PC-9 (cell line): ENCODE measurements at regions not wholly inside any gene's neighbourhood (a gene's known extent, or its start where the extent isn't known, plus 50 kb on each side); places are given as distances from the start of the nearest gene placed in this dataset.

Experiments used
- BruUV-seq: library from RNA; stranded (reverse); fragments of 400-500 nt; replicated peaks from 2 replicates; lab custom pipeline; 2021; lab: Mats Ljungman, UMichigan
- CTCF ChIA-PET: fragments of 300-600 bp; sonication (Branson Sonifier 250); formaldehyde crosslinking; loops from one replicate; lab custom pipeline; 2022; ENCODE audit warnings: antibody characterized with exemption; lab: Charles Lee
- POLR2A ChIA-PET: fragments of 300-600 bp; sonication (Branson Sonifier 250); formaldehyde crosslinking; loops from one replicate; lab custom pipeline; 2022; ENCODE audit warnings: antibody characterized with exemption; ENCODE audit not compliant: unreplicated experiment; lab: Charles Lee
- DNase-seq, 2 experiments: peaks; one replicate each; pipeline versions ENCODE4 v3.0.0 to v3.0.0-alpha.2; 2015 to 2022; ENCODE audit warnings: mixed read lengths in 1 of 2
- H2AFZ ChIP-seq: fragments of 200-600 bp; sonication (generic); 2 replicates; pipeline ENCODE4 v1.8.1; 2017; ENCODE audit warnings: antibody characterized with exemption
- H3F3A ChIP-seq: fragments of 200-600 bp; sonication (generic); 2 replicates; pipeline ENCODE4 v1.8.1; 2017; ENCODE audit warnings: antibody characterized with exemption, mild to moderate bottlenecking, low read depth; ENCODE audit not compliant: insufficient read depth
- H3K27ac ChIP-seq: fragments of 200-600 bp; sonication (generic); 2 replicates; pipeline ENCODE4 v1.6.1; 2016; ENCODE audit warnings: mixed run types
- H3K27me3 ChIP-seq: fragments of 200-600 bp; sonication (generic); 2 replicates; pipeline ENCODE4 v1.6.1; 2016; ENCODE audit warnings: low read depth, mixed run types; ENCODE audit not compliant: insufficient read depth
- H3K36me3 ChIP-seq: fragments of 200-600 bp; sonication (generic); 2 replicates; pipeline ENCODE4 v1.6.1; 2016; ENCODE audit warnings: low read depth, mixed run types
- H3K4me1 ChIP-seq: fragments of 200-600 bp; sonication (generic); replicated peaks from 2 replicates; pipeline ENCODE4 v1.6.1; 2016; ENCODE audit warnings: mixed run types; ENCODE audit not compliant: insufficient read depth
- H3K4me2 ChIP-seq: fragments of 200-600 bp; sonication (generic); 2 replicates; pipeline ENCODE4 v1.6.1; 2017; ENCODE audit warnings: mixed run types
- H3K4me3 ChIP-seq: fragments of 200-600 bp; sonication (generic); 2 replicates; pipeline ENCODE4 v1.6.1; 2016; ENCODE audit warnings: mixed run types
- H3K79me2 ChIP-seq: fragments of 200-600 bp; sonication (generic); 2 replicates; pipeline ENCODE4 v1.6.1; 2017; ENCODE audit warnings: low read depth, mixed run types
- H3K9me2 ChIP-seq: fragments of 200-600 bp; sonication (generic); 2 replicates; pipeline ENCODE4 v1.8.1; 2017; ENCODE audit warnings: mild to moderate bottlenecking; ENCODE audit not compliant: insufficient read depth
- H3K9me3 ChIP-seq: fragments of 200-600 bp; sonication (generic); 2 replicates; pipeline ENCODE4 v1.8.1; 2016; ENCODE audit warnings: low read depth; ENCODE audit not compliant: insufficient read depth
- H4K20me1 ChIP-seq: fragments of 200-600 bp; sonication (generic); 2 replicates; pipeline ENCODE4 v1.8.1; 2017; ENCODE audit not compliant: insufficient read depth
- CTCF ChIP-seq: fragments of 200-600 bp; sonication (generic); conservative IDR thresholded peaks from 2 replicates; pipeline ENCODE4 v1.6.1; 2017; ENCODE audit warnings: mixed run types, antibody characterized with exemption, mild to moderate bottlenecking, moderate library complexity
- EZH2 ChIP-seq: fragments of 200-600 bp; sonication (generic); IDR thresholded peaks from 2 replicates; pipeline ENCODE4 v1.8.0; 2017; ENCODE audit warnings: antibody characterized with exemption, low read depth
- intact Hi-C: fragments of 100-400 bp; cut with micrococcal nuclease; formaldehyde crosslinking; loops from one replicate; pipeline ENCODE4 v1.10.0; 2022; ENCODE audit not compliant: unreplicated experiment

DNA sequence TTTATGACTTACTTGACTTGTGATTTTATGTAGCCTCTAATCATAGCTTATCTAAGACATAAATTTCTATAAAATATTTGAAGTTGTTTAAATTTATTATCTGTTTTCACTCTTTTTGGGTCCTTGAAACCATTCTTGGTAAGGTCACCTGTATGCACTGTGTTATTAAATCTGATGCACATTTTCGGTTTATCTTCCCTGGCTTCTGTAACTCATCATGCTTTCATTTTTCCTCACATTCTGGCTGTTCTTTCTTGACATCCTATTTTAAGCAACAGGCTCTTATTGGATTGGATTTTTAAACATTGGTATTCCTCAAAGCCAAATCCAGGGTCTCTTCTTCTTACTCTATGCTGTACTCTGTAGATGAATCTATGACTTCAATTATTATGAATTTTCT is 341.6 kb downstream of the TGFB2 start:
- no peak overlapping the region for H3K27ac ChIP-seq
- no TSS peak for BruUV-seq
- intact Hi-C loops: no loop called here
- DNase-seq: no peak
- H3K4me1 ChIP-seq: no peaks in the 10 kb centered on the region
- TF ChIP-seq CTCF (no peak), EZH2 (no peak)
- H3K79me2 ChIP-seq: no peaks in the 10 kb centered on the region
- H4K20me1 ChIP-seq: no peaks in the 10 kb centered on the region
- CTCF ChIA-PET: no interaction called here
- H3F3A ChIP-seq: no peaks in the 10 kb centered on the region
- no peak overlapping the region for H3K4me2 ChIP-seq
- H3K27me3 ChIP-seq: no peaks in the 10 kb centered on the region
- H3K9me2 ChIP-seq: no peaks in the 10 kb centered on the region
- POLR2A ChIA-PET: no interaction called here
- no peaks in the 10 kb centered on the region for H3K36me3 ChIP-seq
- no peak overlapping the region for H3K4me3 ChIP-seq
- H3K9me3 ChIP-seq: 0 out of 2 replicates have a peak, but pooled peaks cover 5% of the 10 kb centered on the region
- H2AFZ ChIP-seq: no peak overlapping the region

DNA sequence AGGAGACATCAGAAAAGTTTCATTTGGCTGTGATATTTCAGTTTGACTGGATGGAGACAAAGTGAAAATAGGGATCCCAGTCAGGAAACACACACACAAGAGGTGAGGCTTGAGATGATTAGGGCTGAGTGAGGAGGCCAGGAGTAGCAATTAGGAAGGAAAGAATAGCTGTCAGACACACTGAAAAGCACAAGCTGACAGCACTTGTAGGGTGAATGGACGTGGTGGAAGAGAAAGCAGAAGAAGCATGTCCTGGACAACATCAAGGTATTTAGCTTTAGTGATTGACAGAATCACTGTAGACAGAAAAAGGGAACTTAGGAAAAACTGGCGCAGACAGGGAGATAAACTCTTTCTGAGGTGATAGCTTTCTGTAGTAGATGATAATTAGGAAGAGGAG is 347.7 kb downstream of the TGFB2 start:
- Histone ChIP-seq H3K36me3 (no peaks in the 10 kb centered on the region), H3K9me3 (no peaks in the 10 kb centered on the region), H3K4me3 (no peak overlapping the region), H3K9me2 (no peaks in the 10 kb centered on the region), H2AFZ (0 out of 2 replicates have a peak overlapping the region, but pooled peaks have one; percentile 17), H3K27me3 (no peaks in the 10 kb centered on the region), H3K27ac (no peak overlapping the region), H3F3A (no peaks in the 10 kb centered on the region), H3K79me2 (no peaks in the 10 kb centered on the region), H3K4me1 (no peaks in the 10 kb centered on the region), H4K20me1 (no peaks in the 10 kb centered on the region), H3K4me2 (no peak overlapping the region)
- intact Hi-C loops: no loop called here
- POLR2A ChIA-PET: no interaction called here
- TF ChIP-seq EZH2: no peak
- TF ChIP-seq CTCF: no peak
- no peak for DNase-seq
- no TSS peak for BruUV-seq
- CTCF ChIA-PET: no interaction called here

DNA sequence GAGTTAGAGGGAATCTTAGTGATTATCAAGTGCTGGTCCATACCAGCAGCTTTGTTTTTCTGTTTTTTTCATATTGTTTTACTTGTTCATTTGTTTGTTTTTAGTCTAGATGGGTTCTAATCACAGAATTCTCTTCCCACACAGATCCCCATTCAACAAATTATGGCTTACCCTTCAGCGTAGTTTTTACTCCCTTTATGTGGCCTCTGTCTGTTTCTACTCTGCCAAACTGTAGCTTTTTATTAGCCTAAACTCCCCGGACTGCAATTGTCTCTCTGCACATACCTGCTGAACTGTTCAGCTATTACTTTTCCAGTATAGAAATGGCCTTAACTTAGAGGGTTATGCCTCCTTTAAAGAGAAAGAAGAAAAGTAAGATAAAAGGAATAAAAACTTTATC is 348.5 kb downstream of the TGFB2 start:
- TF ChIP-seq CTCF (no peak), EZH2 (no peak)
- Histone ChIP-seq H3K27me3 (no peaks in the 10 kb centered on the region), H2AFZ (no peak overlapping the region), H3F3A (no peaks in the 10 kb centered on the region), H3K9me2 (no peaks in the 10 kb centered on the region), H3K4me1 (no peaks in the 10 kb centered on the region), H3K27ac (no peak overlapping the region), H3K36me3 (no peaks in the 10 kb centered on the region), H3K79me2 (no peaks in the 10 kb centered on the region), H3K4me3 (no peak overlapping the region), H4K20me1 (no peaks in the 10 kb centered on the region), H3K4me2 (no peak overlapping the region), H3K9me3 (no peaks in the 10 kb centered on the region)
- ChIA-PET CTCF (no interaction called here), POLR2A (no interaction called here)
- intact Hi-C loops: no loop called here
- no peak for DNase-seq
- no TSS peak for BruUV-seq
